Caco-2 (cell line): ENCODE measurements at regions not wholly inside any gene's neighbourhood (a gene's known extent, or its start where the extent isn't known, plus 50 kb on each side); places are given as distances from the start of the nearest gene placed in this dataset.
"Not testable (repeated sequence)": the region's sequence is repeated elsewhere in the genome, so short reads cannot be mapped to it uniquely, and the experiment has no call there.

Experiments used
- BruUV-seq: library from RNA; stranded (reverse); fragments of 400-500 nt; replicated peaks from 2 replicates; lab custom pipeline; 2021; lab: Mats Ljungman, UMichigan
- CTCF ChIA-PET: fragments of 300-600 bp; sonication (Branson Sonifier 250); formaldehyde crosslinking; loops from one replicate; lab custom pipeline; 2022; ENCODE audit warnings: antibody characterized with exemption; lab: Charles Lee
- POLR2A ChIA-PET: fragments of 300-600 bp; sonication (Branson Sonifier 250); formaldehyde crosslinking; loops from one replicate; lab custom pipeline; 2022; ENCODE audit warnings: antibody characterized with exemption; lab: Charles Lee
- DNase-seq, 2 experiments: peaks; one replicate each; pipeline versions ENCODE4 v3.0.0 to v3.0.0-alpha.2; 2020 to 2022
- H3K27me3 ChIP-seq: replicated peaks from 2 replicates; pipeline ENCODE4 v1.6.0; 2011; ENCODE audit warnings: low read length; ENCODE audit not compliant: control insufficient read depth, insufficient read depth
- H3K36me3 ChIP-seq: 2 replicates; pipeline ENCODE4 v1.5.1; 2011; ENCODE audit warnings: low read length; ENCODE audit not compliant: control insufficient read depth, insufficient read depth
- H3K4me1 ChIP-seq: fragments of 250-450 bp; sonication (Bioruptor Pico); 2 replicates; pipeline ENCODE4 v1.5.1; 2020; ENCODE audit warnings: mild to moderate bottlenecking
- H3K4me3 ChIP-seq: 2 replicates; pipeline ENCODE4 v1.5.1; 2011; ENCODE audit warnings: low read depth, mild to moderate bottlenecking, control low read depth, low read length
- H3K9me3 ChIP-seq: fragments of 250-450 bp; sonication (Bioruptor Pico); 2 replicates; pipeline ENCODE4 v1.5.1; 2020; ENCODE audit warnings: mild to moderate bottlenecking, moderate library complexity
- H3K27ac Mint-ChIP-seq: one replicate; pipeline ENCODE4 v1.8.0; 2022; ENCODE audit warnings: mixed read lengths; ENCODE audit not compliant: unreplicated experiment
- H3K27me3 Mint-ChIP-seq: one replicate; pipeline ENCODE4 v1.8.0; 2022; ENCODE audit warnings: mixed read lengths; ENCODE audit not compliant: insufficient read depth, unreplicated experiment
- H3K36me3 Mint-ChIP-seq: one replicate; pipeline ENCODE4 v1.8.0; 2022; ENCODE audit warnings: mild to moderate bottlenecking, mixed read lengths; ENCODE audit not compliant: insufficient read depth, unreplicated experiment
- H3K4me1 Mint-ChIP-seq: one replicate; pipeline ENCODE4 v1.8.0; 2022; ENCODE audit warnings: low read depth, mixed read lengths; ENCODE audit not compliant: unreplicated experiment
- H3K4me3 Mint-ChIP-seq: one replicate; pipeline ENCODE4 v1.8.0; 2022; ENCODE audit warnings: mild to moderate bottlenecking, moderate library complexity, mixed read lengths; ENCODE audit not compliant: unreplicated experiment
- H3K9me3 Mint-ChIP-seq: one replicate; pipeline ENCODE4 v1.8.0; 2022; ENCODE audit warnings: mixed read lengths; ENCODE audit not compliant: unreplicated experiment
- CTCF ChIP-seq, 2 experiments: fragments of 200-600 bp in 1 of 2; IDR thresholded peaks; 1 replicate in 1 of 2; 2 replicates in 1 of 2; pipeline versions ENCODE4 v1.5.1 to v1.8.0; 2011 to 2022; ENCODE audit warnings: antibody characterized with exemption in 1 of 2, control low read depth in 1 of 2, inconsistent platforms in 1 of 2, low read depth in 1 of 2, low read length in 1 of 2, mild to moderate bottlenecking in 1 of 2, moderate library complexity in 1 of 2; ENCODE audit not compliant: insufficient read depth in 1 of 2, severe bottlenecking in 1 of 2, unreplicated experiment in 1 of 2
- intact Hi-C: fragments of 100-400 bp; cut with micrococcal nuclease; formaldehyde crosslinking; loops from one replicate; pipeline ENCODE4 v1.10.0; 2022; ENCODE audit not compliant: unreplicated experiment

DNA sequence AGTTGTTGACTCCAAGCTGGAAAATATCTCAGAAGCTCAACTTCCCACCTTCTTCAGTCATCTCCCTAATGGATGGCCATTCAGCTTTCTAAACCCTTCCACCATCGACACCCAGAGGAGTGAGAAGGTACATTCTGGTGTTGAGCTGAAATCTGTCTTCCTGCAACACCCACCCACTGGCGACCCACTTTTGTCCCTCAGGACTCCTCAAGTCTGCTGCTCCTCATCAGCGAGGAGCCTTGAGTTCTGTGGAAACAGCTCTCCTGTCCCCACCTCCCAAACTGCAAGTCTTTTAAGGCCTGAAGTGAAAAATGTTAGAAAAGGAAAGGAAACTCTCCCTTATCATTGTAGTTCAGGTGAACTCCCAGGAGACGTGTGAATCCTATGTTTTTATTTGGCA is 111.5 kb upstream of the HAND1 start:
- TF ChIP-seq CTCF (IDR thresholded peaks at IDR 0.05; ENCODE audit: insufficient read depth in 1 of 2, low read depth in 1 of 2, low read length in 1 of 2, severe bottlenecking in 1 of 2, unreplicated experiment in 1 of 2): no peak
- no peak overlapping the region for H3K4me3 ChIP-seq
- no peaks in the 10 kb centered on the region for H3K36me3 Mint-ChIP-seq
- H3K27me3 ChIP-seq: no peaks in the 10 kb centered on the region
- ChIA-PET POLR2A (no interaction called here), CTCF (no interaction called here)
- H3K4me3 Mint-ChIP-seq: no peak overlapping the region
- H3K27ac Mint-ChIP-seq: no peak overlapping the region
- H3K4me1 Mint-ChIP-seq: peaks cover 19% of the 10 kb centered on the region
- no TSS peak for BruUV-seq
- H3K9me3 ChIP-seq: no peaks in the 10 kb centered on the region
- H3K27me3 Mint-ChIP-seq: no peaks in the 10 kb centered on the region
- H3K9me3 Mint-ChIP-seq: no peaks in the 10 kb centered on the region
- intact Hi-C loops: no loop called here
- DNase-seq: no peak
- H3K4me1 ChIP-seq: peaks cover 13% of the 10 kb centered on the region
- no peaks in the 10 kb centered on the region for H3K36me3 ChIP-seq

- CTCF ChIA-PET: interaction anchor here (0.6 kb wide), 1 partner anchor 54 kb away, joined by 4 read pairs; no protein-coding TSS in a partner anchor
- intact Hi-C loops, H3K36me3 Mint-ChIP-seq: not testable (repeated sequence)
Measured at GRCh38 chr5:154588833-154589425, 110.9 kb upstream of the HAND1 start.

GRCh38 chr5:154588091-154588774 is 110.2 kb upstream of the HAND1 start:
- intact Hi-C loops: no loop called here
- no peaks in the 10 kb centered on the region for H3K36me3 Mint-ChIP-seq
- no peak overlapping the region for H3K27ac Mint-ChIP-seq
- H3K9me3 ChIP-seq: no peaks in the 10 kb centered on the region
- ChIA-PET POLR2A (no interaction called here), CTCF (interaction anchor here (0.6 to 0.7 kb wide), 2 partner anchors 54 to 67 kb away, joined by 3 to 4 read pairs; no protein-coding TSS in a partner anchor)
- H3K27me3 Mint-ChIP-seq: no peaks in the 10 kb centered on the region
- no peaks in the 10 kb centered on the region for H3K27me3 ChIP-seq
- no peaks in the 10 kb centered on the region for H3K36me3 ChIP-seq
- DNase-seq: no peak
- H3K4me3 ChIP-seq: no peak overlapping the region
- H3K4me3 Mint-ChIP-seq: no peak overlapping the region
- TF ChIP-seq CTCF (IDR thresholded peaks at IDR 0.05; ENCODE audit: insufficient read depth in 1 of 2, low read depth in 1 of 2, low read length in 1 of 2, severe bottlenecking in 1 of 2, unreplicated experiment in 1 of 2): no peak
- no peaks in the 10 kb centered on the region for H3K9me3 Mint-ChIP-seq
- no TSS peak for BruUV-seq
- peaks cover 20% of the 10 kb centered on the region for H3K4me1 Mint-ChIP-seq
- peaks cover 20% of the 10 kb centered on the region for H3K4me1 ChIP-seq

More at GRCh38 chr5:154588833-154589425, 110.9 kb upstream of the HAND1 start:
- H3K4me3 Mint-ChIP-seq, H3K4me3 ChIP-seq, H3K9me3 Mint-ChIP-seq, POLR2A ChIA-PET, H3K9me3 ChIP-seq, BruUV-seq, H3K27me3 Mint-ChIP-seq, H3K27ac Mint-ChIP-seq, H3K36me3 ChIP-seq, DNase-seq, H3K27me3 ChIP-seq: not testable (repeated sequence)
- peaks cover 20% of the 10 kb centered on the region for H3K4me1 Mint-ChIP-seq
- peaks cover 19% of the 10 kb centered on the region for H3K4me1 ChIP-seq
